RKO (cell line): ENCODE measurements at regions not wholly inside any gene's neighbourhood (a gene's known extent, or its start where the extent isn't known, plus 50 kb on each side); places are given as distances from the start of the nearest gene placed in this dataset.
A peak's percentile ranks its signal among the peaks of the same experiment; 100 is the strongest.
"Not testable (repeated sequence)": the region's sequence is repeated elsewhere in the genome, so short reads cannot be mapped to it uniquely, and the experiment has no call there.

Experiments used
- DNase-seq: peaks from one replicate; pipeline ENCODE4 v3.0.0-alpha.2; 2016; ENCODE audit warnings: low spot score

DNA sequence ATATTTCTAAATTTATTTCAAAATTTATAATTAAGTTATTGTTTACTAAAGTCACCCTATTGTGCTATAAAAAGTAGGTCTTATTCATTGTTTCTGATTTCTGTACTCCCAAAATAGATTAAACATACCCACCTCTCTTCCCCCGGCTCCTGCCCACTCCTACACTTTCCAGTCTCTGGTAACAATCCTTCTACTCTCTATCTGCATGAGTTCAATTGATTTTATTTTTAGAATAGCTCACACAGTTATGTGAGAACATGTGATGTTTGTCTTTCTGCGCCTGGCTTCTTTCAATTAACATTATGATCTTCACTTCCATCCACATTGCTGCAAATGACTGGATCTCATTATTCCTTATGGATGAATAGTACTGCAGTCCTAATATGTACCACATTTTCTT lies 269.3 kb downstream of the ACTRT1 start:
- no peak for DNase-seq

DNA sequence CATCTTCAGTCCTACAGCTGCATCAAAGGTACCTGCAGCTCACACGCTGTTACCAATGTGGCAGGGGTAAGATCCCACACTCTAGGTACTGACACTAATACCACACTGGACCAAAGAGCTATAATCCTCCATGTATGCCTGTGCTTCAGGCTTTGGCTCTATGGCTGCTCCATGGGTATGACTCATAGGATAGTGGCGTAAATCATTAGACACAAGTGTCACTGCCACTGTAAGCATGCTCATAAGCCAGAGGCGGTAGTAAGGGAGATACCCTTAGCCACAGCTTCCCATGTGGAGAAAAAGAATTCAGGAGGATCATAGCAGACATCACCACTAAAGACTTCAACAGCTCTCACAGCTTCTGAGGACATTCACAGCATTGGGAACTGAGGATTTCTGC lies 287.5 kb downstream of the ACTRT1 start:
- peak; percentile 6 for DNase-seq

DNA sequence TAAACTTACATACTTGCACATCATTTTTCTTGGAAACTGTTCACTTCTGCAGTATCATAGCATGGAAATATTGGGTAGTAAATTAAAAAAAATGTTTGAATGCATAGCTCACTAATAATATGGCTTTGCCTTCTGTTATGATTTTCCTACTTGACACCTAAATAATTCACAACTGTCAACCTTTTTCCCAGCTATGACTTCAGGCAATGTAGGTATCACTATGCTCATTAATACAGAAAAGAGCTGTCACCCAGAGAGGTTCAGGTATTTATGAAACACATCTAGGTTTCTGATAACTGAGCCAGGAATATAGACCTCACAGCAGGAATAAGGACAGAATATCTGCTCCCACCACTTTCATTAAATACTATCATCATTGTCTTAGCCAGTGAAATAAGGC lies 289.5 kb downstream of the ACTRT1 start:
- no peak for DNase-seq

DNA sequence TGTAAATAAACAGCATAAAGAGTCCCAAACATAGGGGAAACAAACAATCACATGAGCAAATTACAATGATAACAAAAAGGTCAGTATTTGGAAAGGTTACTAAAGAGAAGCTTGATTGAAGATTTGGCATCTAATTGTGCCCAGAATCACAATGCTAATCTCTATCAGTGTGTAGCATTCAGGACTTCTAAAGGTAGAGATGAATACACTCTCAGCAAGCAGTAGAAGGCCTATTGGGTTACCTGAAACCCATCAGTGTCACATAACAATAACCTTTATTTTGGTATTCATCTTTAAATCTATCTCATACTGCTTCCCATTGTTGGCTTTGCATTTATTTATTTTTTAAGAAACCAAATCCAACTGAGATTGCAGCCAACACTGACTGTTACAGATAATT lies 319.5 kb downstream of the ACTRT1 start:
- DNase-seq = no peak

DNA sequence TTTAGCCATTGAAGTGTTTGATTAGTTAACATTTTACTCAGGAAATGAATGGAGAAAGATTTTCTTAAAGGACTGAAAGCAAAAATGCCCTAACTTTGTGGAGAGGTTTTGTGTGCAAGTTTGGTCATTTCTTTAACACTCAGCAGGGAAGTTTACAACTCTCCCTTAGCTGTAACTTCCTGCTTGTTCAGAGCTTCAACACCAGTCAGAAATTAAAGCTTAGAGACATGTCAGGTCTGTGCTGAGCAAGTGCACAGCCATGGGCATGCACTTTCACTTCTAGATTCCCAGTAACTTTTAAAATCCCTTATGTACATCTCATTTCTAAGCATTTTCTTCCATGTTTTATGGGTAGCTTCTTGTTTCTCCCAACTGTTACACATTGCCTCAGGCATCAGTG lies 326.0 kb downstream of the ACTRT1 start:
- no peak for DNase-seq

DNA sequence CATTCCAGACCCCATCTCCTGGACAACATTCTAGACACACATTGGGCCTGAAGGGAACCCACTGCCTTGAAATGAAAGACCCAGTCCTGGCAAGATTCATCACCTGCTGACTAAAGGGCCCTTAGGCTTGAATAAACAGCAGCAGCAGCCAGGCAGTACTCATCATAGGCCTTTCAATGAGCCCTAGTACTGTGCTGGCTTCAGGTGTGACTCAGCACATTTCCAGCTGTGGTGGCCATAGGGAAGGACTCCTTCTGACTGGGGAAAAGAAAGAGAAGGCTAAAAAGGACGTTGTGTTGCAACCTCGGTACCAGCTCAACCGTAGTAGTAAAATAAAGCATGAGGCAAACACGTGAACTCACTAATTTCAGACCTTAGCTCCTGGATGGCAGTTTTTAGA lies 344.0 kb downstream of the ACTRT1 start:
- peak; percentile 1 for DNase-seq

DNA sequence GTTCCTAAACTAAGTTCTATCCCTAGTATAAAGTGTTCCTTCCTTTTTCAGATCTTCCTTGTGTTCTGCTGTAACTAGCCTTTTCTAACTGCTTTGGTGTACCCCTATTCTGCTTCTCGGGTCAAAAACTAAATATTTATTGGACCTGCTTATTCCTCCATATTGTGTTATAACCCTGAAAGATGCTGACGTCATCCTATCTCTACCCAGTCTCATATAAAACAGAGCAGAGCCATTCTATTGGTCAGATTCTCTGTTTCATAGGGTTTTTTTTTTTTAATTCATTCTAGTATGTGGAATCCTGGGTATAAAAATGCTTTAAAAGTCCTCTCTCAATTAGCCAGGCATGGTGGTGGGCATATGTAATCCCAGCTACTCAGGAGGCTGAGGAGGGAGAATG lies 349.7 kb downstream of the ACTRT1 start:
- no peak for DNase-seq

DNA sequence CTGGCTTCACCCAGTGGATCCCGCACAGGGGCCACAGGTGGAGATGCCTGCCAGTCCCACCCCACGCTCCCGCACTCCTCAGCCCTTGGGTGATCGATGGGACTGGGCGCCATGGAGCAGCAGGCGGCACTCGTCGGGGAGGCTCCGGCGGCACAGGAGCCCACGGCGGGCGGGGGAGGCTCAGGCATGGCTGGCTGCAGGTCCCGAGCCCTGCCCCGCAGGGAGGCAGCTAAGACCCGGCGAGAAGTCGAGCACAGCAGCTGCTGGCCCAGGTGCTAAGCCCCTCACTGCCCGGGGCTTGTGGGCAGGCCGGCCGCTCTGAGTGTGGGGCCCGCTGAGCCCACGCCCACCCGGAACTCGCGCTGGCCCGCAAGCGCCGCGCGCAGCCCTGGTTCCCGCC lies 389.3 kb downstream of the ACTRT1 start:
- not testable (repeated sequence) for DNase-seq

DNA sequence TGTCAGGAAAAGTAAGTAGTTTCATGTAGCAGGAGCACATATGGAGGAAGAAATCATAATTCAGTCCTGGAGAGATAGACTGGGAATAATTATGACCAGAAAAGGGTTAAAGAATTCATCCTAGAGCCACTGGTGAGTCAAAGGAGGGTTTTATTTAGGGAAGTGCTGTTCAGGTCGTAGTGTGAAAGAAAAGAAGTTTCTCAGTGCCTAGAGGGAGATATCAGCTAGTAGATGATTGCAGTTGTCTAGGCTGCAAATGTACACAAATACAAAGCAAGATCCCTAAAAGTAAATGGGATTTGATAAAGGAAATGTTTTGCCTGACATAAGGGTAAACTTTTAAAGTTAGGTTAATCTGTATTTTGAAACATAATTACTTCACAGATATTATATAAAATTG lies 403.2 kb downstream of the ACTRT1 start:
- no peak for DNase-seq

DNA sequence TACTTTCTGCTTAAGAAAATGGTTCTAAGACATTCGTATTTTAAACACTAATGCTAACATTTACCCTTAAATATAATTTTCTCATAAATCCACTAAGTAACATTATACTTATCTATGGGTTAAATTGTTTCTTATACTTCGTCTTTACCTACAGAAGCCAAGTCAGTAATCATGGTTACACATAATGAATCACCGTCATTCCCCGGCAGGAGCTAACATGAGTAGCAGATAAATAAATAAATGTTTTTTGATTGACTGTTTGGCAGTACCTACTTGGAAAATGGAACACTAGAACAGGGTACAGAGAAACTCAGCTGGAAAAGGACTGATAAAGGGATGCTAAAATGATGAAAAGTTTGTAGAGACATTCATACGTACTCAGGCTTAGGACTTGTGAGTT lies 430.4 kb downstream of the ACTRT1 start:
- peak; percentile 9 for DNase-seq

DNA sequence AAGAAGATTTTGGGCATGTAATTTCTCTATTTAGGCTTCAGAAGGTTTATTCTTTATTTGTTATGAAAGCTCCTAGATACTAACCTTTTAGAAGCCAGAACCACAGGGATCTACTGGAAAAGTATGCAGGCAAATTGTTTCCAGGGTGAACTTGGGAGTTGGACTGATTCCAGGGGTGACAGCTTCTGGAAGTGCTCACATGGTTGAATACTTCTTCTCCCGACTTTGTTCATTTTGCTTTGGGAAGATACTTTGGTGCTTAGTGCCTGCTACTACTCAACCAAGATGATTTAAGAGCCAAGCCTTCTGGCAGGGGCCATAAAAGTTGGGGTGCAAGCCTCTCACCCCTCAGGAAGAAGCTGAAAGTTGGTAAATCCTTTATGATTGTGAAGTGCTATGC lies 445.6 kb downstream of the ACTRT1 start:
- no peak for DNase-seq

DNA sequence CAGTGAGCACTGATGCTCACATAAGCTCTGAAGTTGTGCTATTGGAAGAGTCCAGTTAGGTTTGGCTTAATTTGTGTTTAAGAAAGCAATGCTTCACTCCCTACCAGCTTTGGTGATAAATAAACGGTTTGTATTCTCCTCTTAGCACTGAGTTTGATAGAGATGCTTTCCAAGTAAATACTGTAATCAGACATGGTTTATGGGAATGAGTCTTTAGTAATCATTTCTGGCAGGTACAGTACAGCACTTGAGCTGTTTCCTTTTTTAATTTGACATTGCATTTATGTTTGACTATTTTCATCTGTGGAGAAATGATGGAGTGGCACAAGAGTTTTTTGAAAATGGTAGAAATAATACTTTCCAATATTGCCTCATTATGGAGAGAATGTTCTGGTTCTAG lies 455.3 kb downstream of the ACTRT1 start:
- no peak for DNase-seq

DNA sequence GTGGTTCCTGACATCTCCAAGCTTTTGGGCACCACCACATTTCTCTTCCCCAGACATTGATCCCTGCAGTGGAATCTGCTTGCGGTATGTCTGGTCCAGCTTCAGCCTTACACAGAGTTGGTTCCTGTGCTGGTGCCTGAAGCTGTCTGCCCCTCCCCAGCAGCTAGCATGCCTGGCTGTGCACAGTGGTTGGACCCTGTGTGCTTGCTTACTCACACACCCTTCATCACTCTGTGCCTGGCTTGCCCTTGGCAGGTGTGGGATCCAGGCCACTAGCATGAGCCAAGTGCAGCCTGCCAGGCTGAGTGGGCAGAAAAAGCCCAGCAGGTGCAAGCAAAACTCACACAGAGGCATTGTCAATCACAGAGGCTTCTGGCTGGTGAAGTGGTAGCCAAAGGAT lies 473.8 kb downstream of the ACTRT1 start:
- DNase-seq = no peak

DNA sequence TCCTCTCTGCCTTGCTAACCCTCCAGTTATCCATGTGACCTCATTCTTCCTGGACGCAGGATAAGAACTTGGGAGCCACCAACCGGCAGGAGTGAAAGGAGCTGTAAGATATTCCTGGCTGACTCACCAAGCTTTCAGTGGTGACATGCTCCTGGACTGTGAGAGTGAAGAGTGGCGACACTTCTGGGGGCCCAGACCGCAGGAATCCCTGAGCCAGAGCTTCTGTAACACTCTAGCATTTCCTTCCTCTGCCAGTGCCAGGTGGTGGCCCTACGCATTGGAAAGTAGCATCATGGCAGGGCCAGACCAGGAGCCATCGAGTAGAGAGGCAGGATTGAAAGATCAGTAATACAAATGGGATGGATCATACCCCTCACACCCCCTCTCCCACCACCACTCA lies 474.3 kb downstream of the ACTRT1 start:
- no peak for DNase-seq

DNA sequence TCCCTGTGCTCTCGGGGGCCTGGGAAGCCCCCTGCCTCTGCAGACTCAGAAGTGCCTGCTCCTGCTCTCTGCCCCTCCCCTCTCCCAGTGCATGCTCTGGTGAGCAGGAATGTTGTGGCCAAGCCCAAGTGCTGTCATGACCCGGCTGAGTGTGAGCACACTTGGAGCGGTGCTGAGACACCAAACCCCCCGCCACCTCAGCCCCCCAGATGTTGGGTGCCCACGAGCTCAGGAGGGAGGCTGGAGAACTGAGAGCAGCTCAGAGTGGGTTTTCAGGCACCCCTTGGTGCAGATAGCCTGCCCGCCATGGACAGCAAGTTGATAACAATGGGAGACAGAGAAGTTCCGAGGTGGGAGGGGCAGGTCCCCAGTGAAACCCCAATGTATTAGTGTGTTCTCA lies 477.4 kb downstream of the ACTRT1 start:
- DNase-seq = no peak

DNA sequence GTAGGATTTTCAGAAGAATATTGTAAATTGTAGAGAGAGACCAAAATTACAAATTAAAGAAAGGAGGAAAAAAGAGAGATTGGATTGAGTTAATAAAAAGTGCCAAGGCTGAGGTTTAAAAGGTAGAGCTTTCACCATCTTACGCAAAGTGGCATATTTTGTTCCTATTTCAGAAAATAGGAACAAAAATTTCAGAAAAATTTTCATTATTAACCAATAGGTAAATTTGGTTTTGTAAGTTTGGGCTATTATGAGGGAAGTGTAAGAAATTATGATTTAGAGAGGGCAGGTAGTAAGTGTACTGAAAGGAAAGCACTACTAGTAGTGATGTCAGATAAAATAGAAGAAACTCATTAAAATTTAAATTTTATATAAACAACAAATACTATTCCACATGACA lies 479.7 kb downstream of the ACTRT1 start:
- DNase-seq = no peak

DNA sequence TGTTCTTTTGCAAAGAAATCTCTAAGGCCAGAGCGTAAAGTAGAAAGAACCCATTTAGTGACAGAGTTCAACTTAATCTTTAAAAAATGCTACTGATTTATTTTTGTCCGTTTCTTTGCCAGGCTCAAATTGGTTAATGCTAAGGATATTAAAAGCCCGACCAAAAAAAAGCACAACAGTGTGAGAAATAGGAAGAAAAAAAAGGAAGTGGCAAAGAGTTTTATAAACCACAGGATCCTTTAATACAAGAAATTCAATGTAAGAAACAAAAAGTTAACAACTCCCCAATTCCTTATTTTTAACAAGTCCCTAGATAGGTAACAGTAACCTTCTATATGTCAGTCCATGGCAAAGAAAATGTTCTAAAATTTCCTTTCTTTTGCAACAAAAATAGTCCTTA lies 480.4 kb downstream of the ACTRT1 start:
- DNase-seq = no peak

DNA sequence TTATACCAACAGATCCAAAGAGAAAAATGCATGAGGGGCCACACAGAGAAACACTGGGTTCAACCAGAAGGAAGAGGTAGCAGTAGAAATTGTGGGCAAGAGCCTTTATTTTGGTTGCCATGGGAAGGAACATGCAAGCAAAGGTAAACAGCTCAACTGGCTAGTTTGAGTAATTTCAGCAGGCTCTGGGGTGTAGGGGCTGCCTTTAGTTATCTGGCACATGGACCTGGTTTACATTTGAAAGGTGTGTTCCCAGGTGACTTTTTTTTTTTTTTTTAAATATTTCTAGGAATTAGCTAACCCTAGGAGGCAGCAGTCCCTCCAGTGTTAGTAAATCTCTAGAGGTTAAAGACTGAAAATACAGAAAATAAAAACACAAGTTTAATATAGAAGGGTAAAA lies 481.9 kb downstream of the ACTRT1 start:
- no peak for DNase-seq

DNA sequence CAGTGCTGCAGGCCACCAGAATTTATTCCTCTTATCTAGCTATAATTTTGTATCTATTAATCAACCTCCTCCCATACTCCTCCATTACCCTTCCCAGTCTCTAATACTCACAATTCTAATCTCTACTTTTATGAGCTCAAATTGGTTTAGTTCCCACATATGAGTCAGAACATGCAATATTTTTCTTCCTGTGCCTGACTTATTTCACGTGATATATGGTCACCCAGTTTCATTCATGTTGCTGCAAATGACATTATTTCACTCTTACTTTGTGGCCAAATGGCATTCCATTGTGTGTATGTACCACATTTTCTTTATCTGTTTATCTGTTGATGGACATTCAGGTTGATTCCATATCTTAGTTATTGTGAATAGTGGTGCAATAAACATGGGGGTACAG lies 483.5 kb downstream of the ACTRT1 start:
- no peak for DNase-seq

DNA sequence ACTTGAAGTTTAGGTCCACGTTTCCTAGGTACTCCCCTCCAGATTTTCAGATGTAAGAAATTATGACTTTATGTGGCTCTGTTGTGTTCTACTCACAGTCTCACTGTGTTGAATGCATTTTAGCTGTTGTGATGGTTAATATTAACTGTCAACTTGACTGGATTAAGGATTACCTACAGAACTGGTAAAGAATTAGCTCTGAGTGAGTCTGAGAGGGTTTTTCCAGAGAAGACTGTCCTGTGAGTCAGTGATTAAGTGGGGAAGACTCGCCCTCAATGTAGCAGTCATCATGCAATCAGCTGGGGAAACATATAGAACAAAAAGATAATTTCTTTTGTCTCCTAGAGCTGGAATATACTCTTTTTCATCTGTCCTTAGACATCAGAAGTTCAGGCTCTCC lies 493.4 kb downstream of the ACTRT1 start:
- no peak for DNase-seq

DNA sequence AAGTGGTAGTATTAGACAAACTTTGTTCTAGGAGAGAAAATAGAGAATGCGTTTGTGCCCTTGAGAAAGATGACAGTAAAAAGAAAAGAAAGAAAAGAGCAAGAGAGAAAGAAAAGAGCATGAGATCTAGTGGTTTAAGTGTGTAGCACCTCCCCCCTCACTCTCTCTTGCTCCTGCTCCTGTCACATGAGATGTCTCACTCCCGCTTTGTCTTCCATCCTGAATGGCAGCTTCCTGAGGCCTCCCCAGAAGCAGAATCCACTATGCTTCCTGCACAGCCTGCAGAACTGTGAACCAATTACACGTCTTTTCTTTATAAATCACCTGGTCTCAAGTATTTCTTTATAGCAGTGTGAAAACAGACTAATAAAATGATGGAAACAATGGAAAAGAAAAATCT lies 499.6 kb downstream of the ACTRT1 start:
- no peak for DNase-seq

DNA sequence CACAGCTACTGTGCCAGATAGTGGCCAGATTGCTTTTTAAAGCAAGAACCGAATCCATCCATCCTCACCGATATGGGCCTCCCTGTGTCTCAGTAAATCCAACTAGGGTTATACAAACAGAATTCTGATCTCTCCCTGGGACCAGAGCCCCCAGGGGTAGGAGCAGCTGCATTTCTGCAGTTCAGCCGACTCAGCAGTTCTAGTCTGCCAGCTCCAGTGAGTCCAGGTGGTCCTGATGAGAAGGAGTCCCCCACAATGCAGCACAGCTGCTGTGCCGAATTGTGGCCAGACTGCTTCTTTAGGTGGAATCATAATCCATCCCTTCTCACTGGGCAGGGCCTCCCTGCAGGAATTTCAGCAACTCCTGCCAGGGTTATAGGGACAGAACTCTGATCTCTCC lies 532.9 kb downstream of the ACTRT1 start:
- DNase-seq = no peak

DNA sequence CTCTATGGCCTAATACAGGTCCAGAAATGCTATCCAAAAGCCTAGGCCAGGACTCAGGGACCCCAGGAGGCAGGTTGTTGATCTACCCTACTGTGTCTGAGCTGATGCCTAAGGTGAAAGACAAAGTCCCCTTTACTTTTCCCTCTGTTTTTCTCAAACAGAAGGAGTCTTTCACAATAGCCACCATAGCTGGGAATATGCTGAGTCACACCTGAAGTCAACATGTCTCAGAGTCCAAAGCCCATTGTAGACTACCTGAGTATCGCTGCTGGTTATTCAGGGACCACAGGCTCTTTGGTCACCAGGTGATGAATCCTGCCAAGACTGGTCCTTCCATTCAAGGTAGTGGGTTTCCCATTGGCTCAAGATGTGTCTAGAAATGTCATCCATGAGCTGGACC lies 562.2 kb downstream of the ACTRT1 start:
- no peak for DNase-seq

DNA sequence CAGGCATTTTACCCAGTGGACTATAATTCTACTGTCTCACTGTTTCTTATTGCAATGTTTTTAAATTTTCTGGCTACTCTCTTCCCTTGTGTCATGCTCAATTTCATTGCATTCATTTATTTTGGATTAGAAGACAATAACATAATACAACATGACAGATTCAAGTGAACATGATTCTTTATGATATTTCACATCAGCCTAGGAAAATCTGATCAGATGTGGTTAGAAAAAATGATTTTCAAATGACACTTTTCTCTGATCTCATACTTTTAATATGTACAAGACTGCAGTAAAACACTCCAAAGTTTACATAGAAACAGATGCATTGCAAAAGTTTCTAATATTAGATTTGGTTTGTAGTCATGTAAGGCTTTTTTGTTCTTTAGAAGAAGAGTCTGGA lies 586.0 kb downstream of the ACTRT1 start:
- DNase-seq = no peak

DNA sequence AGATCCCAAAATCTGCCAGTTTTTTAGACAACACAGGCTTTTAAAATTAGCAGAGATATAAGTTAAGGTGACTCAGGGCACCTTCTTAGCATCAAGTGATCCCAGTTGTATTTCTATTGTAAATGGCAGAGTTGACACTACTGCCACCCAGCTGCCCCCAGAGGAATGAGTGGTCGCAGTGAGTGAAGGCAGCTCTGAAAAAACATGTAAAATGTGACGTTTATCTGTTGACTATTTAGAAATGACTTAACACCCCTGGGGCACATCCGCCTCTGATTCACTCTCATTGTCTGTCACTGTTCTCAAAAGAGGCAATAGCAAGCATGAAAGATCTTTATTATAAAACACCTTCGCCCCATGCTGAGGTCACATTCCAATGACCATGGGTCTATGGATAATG lies 592.4 kb downstream of the ACTRT1 start:
- DNase-seq = no peak
